ENCODE measurements at regions not wholly inside any gene's neighbourhood (a gene's known extent, or its start where the extent isn't known, plus 50 kb on each side); places are given as distances from the start of the nearest gene placed in this dataset.

GRCh38 chr18:39675368-39675767 is 2109.8 kb upstream of the CELF4 start:
- DNase-seq = no peak

GRCh38 chr18:39672171-39672570 is 2106.6 kb upstream of the CELF4 start:
- no peak for DNase-seq

GRCh38 chr18:39667905-39668304 is 2102.3 kb upstream of the CELF4 start:
- DNase-seq = no peak

GRCh38 chr18:39666541-39666940 is 2100.9 kb upstream of the CELF4 start:
- DNase-seq = no peak

- DNase-seq = no peak
Measured at GRCh38 chr18:39661856-39662366, 2096.3 kb upstream of the CELF4 start.

- no peak for DNase-seq
Measured at GRCh38 chr18:39660141-39660540, 2094.5 kb upstream of the CELF4 start.

GRCh38 chr18:39655341-39655740 is 2089.7 kb upstream of the CELF4 start:
- no peak for DNase-seq

GRCh38 chr18:39653221-39653620 is 2087.6 kb upstream of the CELF4 start:
- DNase-seq = no peak

GRCh38 chr18:39648616-39649015 is 2083.0 kb upstream of the CELF4 start:
- no peak for DNase-seq

- no peak for DNase-seq
Measured at GRCh38 chr18:39647627-39648534, 2082.3 kb upstream of the CELF4 start.

GRCh38 chr18:39638224-39638623 is 2072.6 kb upstream of the CELF4 start:
- no peak for DNase-seq

GRCh38 chr18:39636931-39637330 is 2071.3 kb upstream of the CELF4 start:
- no peak for DNase-seq

GRCh38 chr18:39635966-39636365 is 2070.4 kb upstream of the CELF4 start:
- DNase-seq = no peak

- no peak for DNase-seq
Measured at GRCh38 chr18:39635192-39635591, 2069.6 kb upstream of the CELF4 start.

GRCh38 chr18:39627936-39628335 is 2062.3 kb upstream of the CELF4 start:
- DNase-seq = no peak

GRCh38 chr18:39624961-39625360 is 2059.4 kb upstream of the CELF4 start:
- DNase-seq = no peak

GRCh38 chr18:39622431-39622830 is 2056.8 kb upstream of the CELF4 start:
- DNase-seq = no peak

- DNase-seq = no peak
Measured at GRCh38 chr18:39620551-39621168, 2055.1 kb upstream of the CELF4 start.

GRCh38 chr18:39618265-39619003 is 2052.8 kb upstream of the CELF4 start:
- no peak for DNase-seq

- no peak for DNase-seq
Measured at GRCh38 chr18:39611381-39612100, 2045.9 kb upstream of the CELF4 start.

GRCh38 chr18:39607034-39607433 is 2041.4 kb upstream of the CELF4 start:
- DNase-seq = no peak

- DNase-seq = no peak
Measured at GRCh38 chr18:39604836-39605235, 2039.2 kb upstream of the CELF4 start.

- DNase-seq = no peak
Measured at GRCh38 chr18:39602131-39602530, 2036.5 kb upstream of the CELF4 start.

All from CD4-positive, alpha-beta T cell treated with Interleukin-17A for 1 hour (primary cell).